Heart left ventricle (tissue), 13 donors: ENCODE measurements at regions not wholly inside any gene's neighbourhood (a gene's known extent, or its start where the extent isn't known, plus 50 kb on each side); places are given as distances from the start of the nearest gene placed in this dataset.

Experiments used
- POLR2A ChIP-seq, 2 donors: fragments of 450-650 bp; IDR thresholded peaks; one replicate each; pipeline ENCODE4 v1.6.1; 2017; ENCODE audit warnings: antibody characterized with exemption in 2 of 2, mild to moderate bottlenecking in 2 of 2, moderate library complexity in 2 of 2
- TF ChIP-seq, protein P1 (sequence below), 12 donors: fragments of 200-600 bp; sonication (generic) in 4 of 12; IDR thresholded peaks; one replicate each; pipeline versions ENCODE4 v1.5.0 to v1.8.0; 2018 to 2022; ENCODE audit warnings: antibody characterized with exemption in 12 of 12, mild to moderate bottlenecking in 5 of 12
- donor health status: ischemic (EF 13 %, LVEDD 7.1; RV severe dilation, severe dysfunction).
- donor health status: DM: no; HTN: yes; CAD: no.
- donor health status: DM: no; HTN: no; CAD: no.
- donor health status: ischemic (EF 25% LVEDD 6.9; RV normal size, moderate dysfunction).
- donor health status: ischemic (EF 25% LVEDD 5.7; RV mildly dilated, moderate dysfunction).
- donor health status: ischemic (EF 35%, LVEDD 5.7; RV mildly dilated, moderate dysfunction).
- donor health status: nonischemic (EF 11% LVEDD 7.7; RV severe dilation, severe dysfunction).
- donor health status: DM: yes; HTN: yes; CAD: no.
- donor health status: PGD.
- donor health status: ischemic (EF 29% LVEDD 5.4; RV normal size, mild dysfunction).
- donor health status: nonischemic (EF 23%, LVEDD 6.1; RV moderate dilation, normal function).

DNA sequence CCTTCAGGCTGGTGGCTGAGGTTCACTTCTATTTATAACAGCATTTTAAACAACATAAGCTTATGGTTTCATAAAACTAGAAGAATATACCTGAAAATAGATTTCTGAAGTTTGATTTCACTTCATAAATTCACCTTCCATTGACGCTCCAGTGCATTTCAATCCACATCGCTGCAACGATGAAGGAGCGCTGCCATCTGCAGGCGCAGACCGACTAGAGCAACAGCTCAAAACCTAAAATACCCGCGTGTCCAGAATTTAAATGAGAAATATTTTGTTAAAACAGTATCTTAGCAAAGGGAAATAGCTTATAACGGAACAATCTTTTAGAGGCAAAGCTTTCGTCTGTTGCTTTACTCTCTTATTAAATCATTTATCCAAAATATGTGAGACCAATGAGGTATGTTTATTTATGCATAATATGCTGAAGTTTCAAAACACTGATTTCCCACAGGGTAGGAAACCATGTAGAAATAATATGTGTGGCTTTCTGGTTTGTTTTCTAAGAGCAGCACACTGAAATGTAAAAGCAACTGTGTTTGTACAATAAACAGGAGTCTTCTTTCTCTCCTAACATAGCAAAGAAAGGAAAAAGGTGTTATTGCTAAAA, 816.4 kb upstream of the FRG1 start:
- TF ChIP-seq POLR2A (IDR thresholded peaks at IDR 0.05) = no peak
- TF ChIP-seq, protein P1, sequence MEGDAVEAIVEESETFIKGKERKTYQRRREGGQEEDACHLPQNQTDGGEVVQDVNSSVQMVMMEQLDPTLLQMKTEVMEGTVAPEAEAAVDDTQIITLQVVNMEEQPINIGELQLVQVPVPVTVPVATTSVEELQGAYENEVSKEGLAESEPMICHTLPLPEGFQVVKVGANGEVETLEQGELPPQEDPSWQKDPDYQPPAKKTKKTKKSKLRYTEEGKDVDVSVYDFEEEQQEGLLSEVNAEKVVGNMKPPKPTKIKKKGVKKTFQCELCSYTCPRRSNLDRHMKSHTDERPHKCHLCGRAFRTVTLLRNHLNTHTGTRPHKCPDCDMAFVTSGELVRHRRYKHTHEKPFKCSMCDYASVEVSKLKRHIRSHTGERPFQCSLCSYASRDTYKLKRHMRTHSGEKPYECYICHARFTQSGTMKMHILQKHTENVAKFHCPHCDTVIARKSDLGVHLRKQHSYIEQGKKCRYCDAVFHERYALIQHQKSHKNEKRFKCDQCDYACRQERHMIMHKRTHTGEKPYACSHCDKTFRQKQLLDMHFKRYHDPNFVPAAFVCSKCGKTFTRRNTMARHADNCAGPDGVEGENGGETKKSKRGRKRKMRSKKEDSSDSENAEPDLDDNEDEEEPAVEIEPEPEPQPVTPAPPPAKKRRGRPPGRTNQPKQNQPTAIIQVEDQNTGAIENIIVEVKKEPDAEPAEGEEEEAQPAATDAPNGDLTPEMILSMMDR (IDR thresholded peaks at IDR 0.05) = peak; percentile 37 to 67 (median 57)
